Gastroesophageal sphincter (tissue), 4 donors: ENCODE measurements at regions not wholly inside any gene's neighbourhood (a gene's known extent, or its start where the extent isn't known, plus 50 kb on each side); places are given as distances from the start of the nearest gene placed in this dataset.

ENCODE experiments used
- ATAC-seq: fragments of 150-250 bp; one replicate; pipeline ENCODE4 v1.9.1; 2016; ENCODE audit warnings: mild to moderate bottlenecking, moderate library complexity
- H3K27ac ChIP-seq, 4 donors: fragments of 200-600 bp; sonication (generic) in 3 of 4; 1 replicate in 3 of 4; 2 replicates in 1 of 4; pipeline ENCODE4 v1.5.1; 2016 to 2019
- H3K27me3 ChIP-seq: fragments of 200-600 bp; sonication (generic); one replicate; pipeline ENCODE4 v1.5.1; 2019
- H3K36me3 ChIP-seq, 2 donors: fragments of 200-600 bp; sonication (generic); one replicate each; pipeline ENCODE4 v1.5.1; 2019; ENCODE audit warnings: control low read depth in 1 of 2
- H3K4me1 ChIP-seq, 3 donors: fragments of 200-600 bp; sonication (generic); 1 replicate in 2 of 3; 2 replicates in 1 of 3; pipeline ENCODE4 v1.5.1; 2016 to 2019; ENCODE audit warnings: control low read depth in 2 of 3
- H3K4me3 ChIP-seq, 2 donors: fragments of 200-600 bp; sonication (generic); one replicate each; pipeline ENCODE4 v1.5.1; 2019; ENCODE audit warnings: mild to moderate bottlenecking in 1 of 2, moderate library complexity in 1 of 2
- H3K9me3 ChIP-seq, 3 donors: fragments of 200-600 bp; sonication (generic); one replicate each; pipeline ENCODE4 v1.5.1; 2017 to 2019; ENCODE audit warnings: control low read depth in 2 of 3
- CTCF ChIP-seq, 4 experiments: fragments of 200-600 bp in 2 of 4; fragments of 450-650 bp in 2 of 4; sonication (generic) in 1 of 4; IDR thresholded peaks; one replicate each; pipeline ENCODE4 v1.5.1; 2017 to 2019; ENCODE audit warnings: antibody characterized with exemption in 4 of 4, mild to moderate bottlenecking in 2 of 4, moderate library complexity in 2 of 4
- EP300 ChIP-seq: sonication (generic); formaldehyde crosslinking; IDR thresholded peaks from one replicate; pipeline ENCODE4 v1.6.1; 2017; ENCODE audit warnings: antibody characterized with exemption, mild to moderate bottlenecking
- POLR2A ChIP-seq, 2 donors: fragments of 450-650 bp; IDR thresholded peaks; one replicate each; pipeline ENCODE4 v1.6.1; 2017; ENCODE audit warnings: antibody characterized with exemption in 2 of 2, mild to moderate bottlenecking in 2 of 2, moderate library complexity in 1 of 2
- POLR2AphosphoS5 ChIP-seq: sonication (generic); formaldehyde crosslinking; IDR thresholded peaks from one replicate; pipeline ENCODE4 v1.6.1; 2017; ENCODE audit warnings: antibody characterized with exemption
- WGBS, 2 donors: methylation state at CpG; one replicate each; pipeline ENCODE4 v1.1.5; 2018; ENCODE audit warnings: low coverage in 1 of 2; 5-methylcytosine and 5-hydroxymethylcytosine counted together

GRCh38 chrX:131853440-131853839, 169.7 kb upstream of the STK26 start:
- no peak overlapping the region for H3K27ac ChIP-seq
- no peak overlapping the region for H3K4me3 ChIP-seq
- ATAC-seq: no peak
- H3K9me3 ChIP-seq: no peaks in the 10 kb centered on the region
- no peak for TF ChIP-seq POLR2A (IDR thresholded peaks at IDR 0.05)
- TF ChIP-seq CTCF (IDR thresholded peaks at IDR 0.05): no peak
- TF ChIP-seq POLR2AphosphoS5: no peak
- no peak for TF ChIP-seq EP300
- 71 to 87% methylated on average over 4 of the region's 4 CpGs for WGBS, 2 donors
- no peaks in the 10 kb centered on the region for H3K36me3 ChIP-seq
- H3K27me3 ChIP-seq: no peaks in the 10 kb centered on the region
- H3K4me1 ChIP-seq: no peaks in the 10 kb centered on the region

- Histone ChIP-seq H3K27ac (no peak overlapping the region), H3K4me3 (no peak overlapping the region), H3K36me3 (no peaks in the 10 kb centered on the region), H3K9me3 (no peaks in the 10 kb centered on the region), H3K27me3 (no peaks in the 10 kb centered on the region), H3K4me1 (no peaks in the 10 kb centered on the region)
- TF ChIP-seq EP300: no peak
- no peak for TF ChIP-seq CTCF (IDR thresholded peaks at IDR 0.05)
- TF ChIP-seq POLR2A (IDR thresholded peaks at IDR 0.05): no peak
- TF ChIP-seq POLR2AphosphoS5: no peak
- ATAC-seq: no peak
Measured at GRCh38 chrX:131854581-131854980, 168.5 kb upstream of the STK26 start.

GRCh38 chrX:131861088-131861787, 161.9 kb upstream of the STK26 start:
- Histone ChIP-seq H3K4me1 (no peaks in the 10 kb centered on the region), H3K9me3 (no peaks in the 10 kb centered on the region), H3K36me3 (no peaks in the 10 kb centered on the region), H3K27ac (no peak overlapping the region), H3K27me3 (no peaks in the 10 kb centered on the region), H3K4me3 (no peak overlapping the region)
- 72 to 73% methylated on average over 3 to 4 of the region's 6 CpGs for WGBS, 2 donors
- ATAC-seq: no peak
- TF ChIP-seq POLR2A (IDR thresholded peaks at IDR 0.05): no peak
- TF ChIP-seq CTCF (IDR thresholded peaks at IDR 0.05): no peak
- no peak for TF ChIP-seq EP300
- TF ChIP-seq POLR2AphosphoS5: no peak

- no peak for ATAC-seq
- 28 to 39% methylated on average over 2 to 3 of the region's 3 CpGs for WGBS, 2 donors
- Histone ChIP-seq H3K9me3 (no peaks in the 10 kb centered on the region), H3K4me1 (no peaks in the 10 kb centered on the region), H3K27me3 (no peaks in the 10 kb centered on the region), H3K36me3 (no peaks in the 10 kb centered on the region), H3K4me3 (no peak overlapping the region), H3K27ac (no peak overlapping the region)
- TF ChIP-seq EP300 (no peak), CTCF (IDR thresholded peaks at IDR 0.05) (no peak)
Measured at GRCh38 chrX:131862321-131862720, 160.8 kb upstream of the STK26 start.

GRCh38 chrX:131869182-131869581, 153.9 kb upstream of the STK26 start:
- no peaks in the 10 kb centered on the region for H3K27me3 ChIP-seq
- no peaks in the 10 kb centered on the region for H3K9me3 ChIP-seq
- no peak overlapping the region for H3K4me3 ChIP-seq
- ATAC-seq: no peak
- TF ChIP-seq EP300: no peak
- no peaks in the 10 kb centered on the region for H3K4me1 ChIP-seq
- H3K36me3 ChIP-seq: no peaks in the 10 kb centered on the region
- no peak overlapping the region for H3K27ac ChIP-seq
